ENCODE measurements at regions not wholly inside any gene's neighbourhood (a gene's known extent, or its start where the extent isn't known, plus 50 kb on each side); places are given as distances from the start of the nearest gene placed in this dataset.

DNA sequence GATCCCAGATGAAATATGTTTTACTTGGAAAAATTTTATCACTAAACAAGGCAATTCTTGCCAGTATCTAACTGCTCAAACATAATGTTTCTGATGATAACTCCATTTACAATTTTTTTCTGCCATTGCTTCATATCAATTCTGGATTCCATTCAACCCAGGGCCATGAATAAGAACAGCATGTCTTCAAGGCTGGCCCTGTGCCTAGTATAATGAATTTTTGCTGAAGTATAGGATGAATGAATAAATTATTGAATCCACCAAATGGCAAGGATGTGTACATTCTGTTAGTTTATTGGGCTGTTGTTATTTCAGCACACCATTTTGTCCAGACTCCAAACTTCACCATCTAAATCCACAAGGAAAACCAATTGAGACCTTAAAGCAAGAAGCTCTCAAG, 414.7 kb downstream of the HS3ST3B1 start:
- ChIA-PET CTCF (no interaction called here), POLR2A (no interaction called here)
- Histone ChIP-seq H3K27me3 (ENCODE audit: control insufficient read depth, insufficient read depth, low read length) (no peaks in the 10 kb centered on the region), H3K4me3 (ENCODE audit: low read depth, low read length) (no peak overlapping the region), H3K9me3 (ENCODE audit: control insufficient read depth, insufficient read depth, low read length) (no peaks in the 10 kb centered on the region), H3K27ac (ENCODE audit: low read depth, low read length) (no peak overlapping the region)
- TF ChIP-seq, protein P1, sequence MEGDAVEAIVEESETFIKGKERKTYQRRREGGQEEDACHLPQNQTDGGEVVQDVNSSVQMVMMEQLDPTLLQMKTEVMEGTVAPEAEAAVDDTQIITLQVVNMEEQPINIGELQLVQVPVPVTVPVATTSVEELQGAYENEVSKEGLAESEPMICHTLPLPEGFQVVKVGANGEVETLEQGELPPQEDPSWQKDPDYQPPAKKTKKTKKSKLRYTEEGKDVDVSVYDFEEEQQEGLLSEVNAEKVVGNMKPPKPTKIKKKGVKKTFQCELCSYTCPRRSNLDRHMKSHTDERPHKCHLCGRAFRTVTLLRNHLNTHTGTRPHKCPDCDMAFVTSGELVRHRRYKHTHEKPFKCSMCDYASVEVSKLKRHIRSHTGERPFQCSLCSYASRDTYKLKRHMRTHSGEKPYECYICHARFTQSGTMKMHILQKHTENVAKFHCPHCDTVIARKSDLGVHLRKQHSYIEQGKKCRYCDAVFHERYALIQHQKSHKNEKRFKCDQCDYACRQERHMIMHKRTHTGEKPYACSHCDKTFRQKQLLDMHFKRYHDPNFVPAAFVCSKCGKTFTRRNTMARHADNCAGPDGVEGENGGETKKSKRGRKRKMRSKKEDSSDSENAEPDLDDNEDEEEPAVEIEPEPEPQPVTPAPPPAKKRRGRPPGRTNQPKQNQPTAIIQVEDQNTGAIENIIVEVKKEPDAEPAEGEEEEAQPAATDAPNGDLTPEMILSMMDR (IDR thresholded peaks at IDR 0.05; ENCODE audit: low read depth, low read length), result no peak
- DNase-seq (ENCODE audit: low read depth, low spot score), result no peak

DNA sequence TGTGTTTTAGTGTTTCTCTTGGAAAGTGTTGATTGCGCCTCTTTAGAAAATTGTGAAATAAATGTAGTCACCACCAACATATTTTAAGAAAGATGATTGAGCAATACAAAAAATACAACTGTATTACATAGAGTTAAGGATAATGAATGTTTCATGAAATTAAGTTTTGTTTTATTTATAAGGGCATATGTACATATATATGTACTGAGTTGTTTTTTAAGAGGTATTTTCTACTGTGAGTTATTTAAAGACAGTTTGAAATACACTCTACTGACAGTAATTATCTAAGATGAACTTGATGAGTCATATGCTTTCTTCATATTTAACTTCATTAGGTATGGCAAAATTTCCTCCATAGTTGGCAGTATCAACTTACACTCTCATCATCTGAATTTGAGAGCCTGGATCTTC, 411.7 kb downstream of the HS3ST3B1 start:
- no peak for DNase-seq (ENCODE audit: low read depth, low spot score)
- CTCF ChIA-PET, result no interaction called here
- POLR2A ChIA-PET, result no interaction called here

DNA sequence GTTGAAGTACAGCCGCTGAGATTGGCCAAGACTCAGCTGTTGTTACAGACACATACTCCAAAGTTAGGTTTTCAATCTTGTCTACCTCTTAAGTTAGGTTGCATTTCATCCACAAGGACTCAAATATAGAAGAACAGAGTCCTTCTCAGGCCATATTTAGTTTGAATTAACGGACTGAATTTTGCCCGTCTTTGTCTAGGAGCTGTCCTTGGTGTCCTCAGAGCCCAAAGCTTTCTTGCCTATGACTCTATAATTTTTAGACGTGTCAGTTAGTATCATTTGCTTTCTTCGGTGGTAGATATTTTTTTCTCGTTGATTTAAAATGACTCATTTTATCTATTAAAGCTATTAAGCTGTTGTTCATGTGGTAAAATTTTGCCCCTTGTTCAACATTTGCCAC, 403.2 kb downstream of the HS3ST3B1 start:
- Histone ChIP-seq H3K27ac (ENCODE audit: low read depth, low read length) (no peak overlapping the region), H3K27me3 (ENCODE audit: control insufficient read depth, insufficient read depth, low read length) (no peaks in the 10 kb centered on the region), H3K4me3 (ENCODE audit: low read depth, low read length) (no peak overlapping the region), H3K9me3 (ENCODE audit: control insufficient read depth, insufficient read depth, low read length) (no peaks in the 10 kb centered on the region)
- ChIA-PET CTCF (no interaction called here), POLR2A (no interaction called here)
- TF ChIP-seq, protein P1 (IDR thresholded peaks at IDR 0.05; ENCODE audit: low read depth, low read length), result no peak
- no peak for DNase-seq (ENCODE audit: low read depth, low spot score)

More for the DNA sequence above, 411.7 kb downstream of the HS3ST3B1 start:
- Histone ChIP-seq H3K9me3 (ENCODE audit: control insufficient read depth, insufficient read depth, low read length) (no peaks in the 10 kb centered on the region), H3K4me3 (ENCODE audit: low read depth, low read length) (no peak overlapping the region), H3K27ac (ENCODE audit: low read depth, low read length) (no peak overlapping the region), H3K27me3 (ENCODE audit: control insufficient read depth, insufficient read depth, low read length) (no peaks in the 10 kb centered on the region)
- TF ChIP-seq, protein P1 (IDR thresholded peaks at IDR 0.05; ENCODE audit: low read depth, low read length), result no peak

DNA sequence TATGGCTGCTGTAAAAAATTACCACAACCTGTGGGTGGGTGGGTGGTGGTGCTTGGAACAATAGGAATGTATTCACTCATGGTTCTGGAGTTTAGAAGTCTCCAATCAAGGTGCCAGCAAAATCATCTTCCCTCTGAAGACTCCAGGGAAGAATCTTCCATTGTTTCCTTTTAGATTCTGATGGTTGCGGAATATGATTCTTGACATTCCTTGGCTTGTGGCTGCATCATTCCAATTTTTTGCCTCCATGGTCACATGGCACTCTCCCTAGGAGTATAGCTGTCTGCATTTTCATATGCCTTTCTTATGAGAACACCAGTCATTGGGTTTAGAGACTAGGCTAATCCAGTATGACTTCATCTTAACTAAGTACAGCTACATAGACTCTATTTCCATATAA, 401.0 kb downstream of the HS3ST3B1 start:
- Histone ChIP-seq H3K27ac (ENCODE audit: low read depth, low read length) (no peak overlapping the region), H3K9me3 (ENCODE audit: control insufficient read depth, insufficient read depth, low read length) (no peaks in the 10 kb centered on the region), H3K27me3 (ENCODE audit: control insufficient read depth, insufficient read depth, low read length) (no peaks in the 10 kb centered on the region), H3K4me3 (ENCODE audit: low read depth, low read length) (no peak overlapping the region)
- no peak for DNase-seq (ENCODE audit: low read depth, low spot score)
- ChIA-PET CTCF (interaction anchor here (1.4 kb wide), 1 partner anchor 225 kb away, joined by 6 read pairs; no protein-coding TSS in a partner anchor), POLR2A (no interaction called here)
- TF ChIP-seq, protein P1 (IDR thresholded peaks at IDR 0.05; ENCODE audit: low read depth, low read length), result no peak

DNA sequence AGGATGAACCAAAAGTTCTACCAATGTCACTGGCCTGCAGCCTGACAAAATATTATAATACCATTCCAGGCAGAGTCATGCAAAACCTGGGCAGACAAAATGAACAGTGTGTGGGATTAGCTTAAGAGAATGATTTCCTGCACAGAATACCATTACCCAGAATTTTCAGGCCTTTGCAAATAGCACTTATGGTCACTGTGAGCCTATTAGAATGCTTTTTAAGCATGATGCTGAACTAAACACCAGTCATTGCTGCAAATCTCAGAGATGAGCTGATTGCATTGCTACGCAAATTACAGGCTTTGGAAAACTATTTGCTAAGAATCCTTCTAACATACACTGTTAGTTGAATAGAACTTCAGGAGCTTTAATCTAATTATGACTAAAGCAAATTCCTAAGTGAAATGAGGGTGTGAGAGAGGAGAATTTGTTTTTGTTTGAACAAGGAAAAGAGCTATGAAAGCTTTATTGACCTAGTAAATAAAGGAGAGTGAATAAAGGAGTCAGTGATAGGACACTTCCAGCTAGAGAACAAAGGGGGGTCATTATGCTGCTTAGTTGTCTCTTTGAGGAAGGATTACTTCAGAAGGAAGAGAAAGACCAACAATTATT, 398.8 kb downstream of the HS3ST3B1 start:
- DNase-seq (ENCODE audit: low read depth, low spot score), result no peak
- POLR2A ChIA-PET, result no interaction called here
- CTCF ChIA-PET, result interaction anchor here (0.6 kb wide), 1 partner anchor 10 kb away, joined by 3 read pairs; no protein-coding TSS in a partner anchor
- H3K27me3 ChIP-seq (ENCODE audit: control insufficient read depth, insufficient read depth, low read length), result no peaks in the 10 kb centered on the region
- H3K4me3 ChIP-seq (ENCODE audit: low read depth, low read length), result no peak overlapping the region
- no peaks in the 10 kb centered on the region for H3K9me3 ChIP-seq (ENCODE audit: control insufficient read depth, insufficient read depth, low read length)
- TF ChIP-seq, protein P1 (IDR thresholded peaks at IDR 0.05; ENCODE audit: low read depth, low read length), result no peak
- H3K27ac ChIP-seq (ENCODE audit: low read depth, low read length), result no peak overlapping the region
